ENCODE measurements at regions not wholly inside any gene's neighbourhood (a gene's known extent, or its start where the extent isn't known, plus 50 kb on each side); places are given as distances from the start of the nearest gene placed in this dataset.

DNA sequence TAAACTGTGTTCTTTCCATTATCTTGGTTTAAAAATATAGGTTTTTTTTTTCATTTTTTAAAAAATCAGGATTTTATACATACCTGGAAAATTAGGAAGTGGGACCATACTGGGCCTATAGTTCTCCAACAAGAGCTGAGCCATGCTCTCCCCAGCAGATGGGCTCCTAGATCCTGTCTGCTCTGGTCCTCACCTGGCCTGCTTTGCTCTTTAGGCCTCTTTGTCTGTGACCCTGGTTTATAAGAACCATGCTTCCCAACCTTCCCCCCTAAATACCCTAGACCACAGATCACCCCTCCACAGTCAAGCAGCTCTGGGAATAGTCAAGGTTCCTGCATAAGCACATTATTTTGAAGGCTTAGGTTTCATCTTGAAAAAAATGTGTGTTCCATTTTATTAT lies 185.0 kb upstream of the TSHZ3 start:
- Histone ChIP-seq H3K36me3 (ENCODE audit: control insufficient read depth in 4 of 4, insufficient read depth in 4 of 4, low read length in 4 of 4) (no peaks in the 10 kb centered on the region), H3K9me3 (ENCODE audit: control insufficient read depth in 4 of 4, insufficient read depth in 3 of 4, low read length in 3 of 4) (no peaks in the 10 kb centered on the region), H3K4me3 (no peak overlapping the region), H3K9ac (ENCODE audit: insufficient read depth in 1 of 2, low read length in 2 of 2) (no peak overlapping the region), H3K27me3 (ENCODE audit: control insufficient read depth in 3 of 3, insufficient read depth in 3 of 3, low read length in 2 of 3) (no peaks in the 10 kb centered on the region), H3K27ac (ENCODE audit: low read depth in 1 of 2, low read length in 1 of 2) (no peak overlapping the region), H3K4me1 (ENCODE audit: control insufficient read depth in 5 of 5, insufficient read depth in 5 of 5, low read length in 5 of 5) (no peaks in the 10 kb centered on the region)
- ATAC-seq (ENCODE audit: insufficient read depth, low FRiP score), result no peak
- no peak for TF ChIP-seq CTCF (IDR thresholded peaks at IDR 0.05; ENCODE audit: control extremely low read depth, extremely low read depth)
- no peak for DNase-seq

GRCh38 chr19:31534786-31535657 lies 185.8 kb upstream of the TSHZ3 start:
- Histone ChIP-seq H3K4me3 (no peak overlapping the region), H3K27ac (ENCODE audit: low read depth in 1 of 2, low read length in 1 of 2) (no peak overlapping the region), H3K9ac (ENCODE audit: insufficient read depth in 1 of 2, low read length in 2 of 2) (no peak overlapping the region), H3K4me1 (ENCODE audit: control insufficient read depth in 5 of 5, insufficient read depth in 5 of 5, low read length in 5 of 5) (no peaks in the 10 kb centered on the region), H3K9me3 (ENCODE audit: control insufficient read depth in 4 of 4, insufficient read depth in 3 of 4, low read length in 3 of 4) (no peaks in the 10 kb centered on the region), H3K36me3 (ENCODE audit: control insufficient read depth in 4 of 4, insufficient read depth in 4 of 4, low read length in 4 of 4) (no peaks in the 10 kb centered on the region), H3K27me3 (ENCODE audit: control insufficient read depth in 3 of 3, insufficient read depth in 3 of 3, low read length in 2 of 3) (no peaks in the 10 kb centered on the region)
- TF ChIP-seq CTCF (IDR thresholded peaks at IDR 0.05; ENCODE audit: control extremely low read depth, extremely low read depth), result no peak
- DNase-seq (no peak), ATAC-seq (ENCODE audit: insufficient read depth, low FRiP score) (no peak)
- 88 to 92% methylated on average over 17 of the region's 17 CpGs for WGBS, 2 donors

GRCh38 chr19:31535691-31536460 lies 186.6 kb upstream of the TSHZ3 start:
- Histone ChIP-seq H3K27me3 (ENCODE audit: control insufficient read depth in 3 of 3, insufficient read depth in 3 of 3, low read length in 2 of 3) (no peaks in the 10 kb centered on the region), H3K4me3 (no peak overlapping the region), H3K4me1 (ENCODE audit: control insufficient read depth in 5 of 5, insufficient read depth in 5 of 5, low read length in 5 of 5) (no peaks in the 10 kb centered on the region), H3K36me3 (ENCODE audit: control insufficient read depth in 4 of 4, insufficient read depth in 4 of 4, low read length in 4 of 4) (no peaks in the 10 kb centered on the region), H3K9me3 (ENCODE audit: control insufficient read depth in 4 of 4, insufficient read depth in 3 of 4, low read length in 3 of 4) (peaks cover 0 to 2% (median 0%) of the 10 kb centered on the region in 4 donors), H3K27ac (ENCODE audit: low read depth in 1 of 2, low read length in 1 of 2) (no peak overlapping the region), H3K9ac (ENCODE audit: insufficient read depth in 1 of 2, low read length in 2 of 2) (no peak overlapping the region)
- ATAC-seq (ENCODE audit: insufficient read depth, low FRiP score) (no peak), DNase-seq (no peak)
- 85 to 96% methylated on average over 8 of the region's 8 CpGs for WGBS, 2 donors
- TF ChIP-seq CTCF (IDR thresholded peaks at IDR 0.05; ENCODE audit: control extremely low read depth, extremely low read depth), result no peak

All from lung (tissue), 11 donors.